ENCODE measurements at regions not wholly inside any gene's neighbourhood (a gene's known extent, or its start where the extent isn't known, plus 50 kb on each side); places are given as distances from the start of the nearest gene placed in this dataset.

DNA sequence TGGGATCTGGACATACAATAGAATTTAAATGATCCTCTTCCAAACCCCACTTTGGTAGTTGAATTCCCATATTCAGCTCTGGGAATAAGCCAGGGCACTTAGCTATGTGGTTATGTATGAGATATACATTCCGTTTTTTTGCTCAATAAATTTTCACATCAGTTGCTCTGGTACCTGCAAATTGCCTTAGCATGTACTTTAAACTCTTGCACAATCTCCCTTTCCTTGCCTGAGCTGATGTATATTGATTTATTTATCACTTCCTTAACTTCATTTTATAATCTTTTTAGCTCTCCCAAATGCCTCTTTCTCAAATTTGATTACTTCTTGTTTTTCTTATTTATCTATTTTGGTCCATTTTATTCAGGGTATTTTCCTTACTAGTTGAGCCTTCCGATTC, 90.1 kb upstream of the AGA start:
- TF ChIP-seq, protein P1, sequence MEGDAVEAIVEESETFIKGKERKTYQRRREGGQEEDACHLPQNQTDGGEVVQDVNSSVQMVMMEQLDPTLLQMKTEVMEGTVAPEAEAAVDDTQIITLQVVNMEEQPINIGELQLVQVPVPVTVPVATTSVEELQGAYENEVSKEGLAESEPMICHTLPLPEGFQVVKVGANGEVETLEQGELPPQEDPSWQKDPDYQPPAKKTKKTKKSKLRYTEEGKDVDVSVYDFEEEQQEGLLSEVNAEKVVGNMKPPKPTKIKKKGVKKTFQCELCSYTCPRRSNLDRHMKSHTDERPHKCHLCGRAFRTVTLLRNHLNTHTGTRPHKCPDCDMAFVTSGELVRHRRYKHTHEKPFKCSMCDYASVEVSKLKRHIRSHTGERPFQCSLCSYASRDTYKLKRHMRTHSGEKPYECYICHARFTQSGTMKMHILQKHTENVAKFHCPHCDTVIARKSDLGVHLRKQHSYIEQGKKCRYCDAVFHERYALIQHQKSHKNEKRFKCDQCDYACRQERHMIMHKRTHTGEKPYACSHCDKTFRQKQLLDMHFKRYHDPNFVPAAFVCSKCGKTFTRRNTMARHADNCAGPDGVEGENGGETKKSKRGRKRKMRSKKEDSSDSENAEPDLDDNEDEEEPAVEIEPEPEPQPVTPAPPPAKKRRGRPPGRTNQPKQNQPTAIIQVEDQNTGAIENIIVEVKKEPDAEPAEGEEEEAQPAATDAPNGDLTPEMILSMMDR (IDR thresholded peaks at IDR 0.05; ENCODE audit: insufficient read depth, low read depth, low read length), result no peak
- no peak for TF ChIP-seq EZH2 (IDR thresholded peaks at IDR 0.05; ENCODE audit: insufficient read depth, low read length)
